ENCODE measurements at regions not wholly inside any gene's neighbourhood (a gene's known extent, or its start where the extent isn't known, plus 50 kb on each side); places are given as distances from the start of the nearest gene placed in this dataset.
"Not testable (repeated sequence)": the region's sequence is repeated elsewhere in the genome, so short reads cannot be mapped to it uniquely, and the experiment has no call there.

- TF ChIP-seq POLR2AphosphoS5 (IDR thresholded peaks at IDR 0.05) (no peak), TAF1 (IDR thresholded peaks at IDR 0.05; ENCODE audit: low read depth) (no peak), MXI1 (conservative IDR thresholded peaks at IDR 0.05; ENCODE audit: poor library complexity, severe bottlenecking) (no peak), EP300 (conservative IDR thresholded peaks at IDR 0.05; ENCODE audit: poor library complexity, severe bottlenecking) (no peak), RAD21 (conservative IDR thresholded peaks at IDR 0.05) (no peak), CTCF (IDR thresholded peaks at IDR 0.05; ENCODE audit: poor library complexity, severe bottlenecking) (peak; percentile 11), EZH2 (IDR thresholded peaks at IDR 0.05; ENCODE audit: borderline replicate concordance, insufficient read depth, low read length, poor library complexity, severe bottlenecking) (no peak)
- Histone ChIP-seq H3K36me3 (ENCODE audit: insufficient read depth, low read length) (no peaks in the 10 kb centered on the region), H2AFZ (ENCODE audit: low read depth, low read length) (no peak overlapping the region), H3K27me3 (ENCODE audit: insufficient read depth, low read depth, low read length) (no peaks in the 10 kb centered on the region), H3K79me2 (replicated peaks; ENCODE audit: insufficient read depth, low read length) (no peaks in the 10 kb centered on the region), H3F3A (ENCODE audit: insufficient read depth, low read length, poor library complexity, severe bottlenecking) (no peaks in the 10 kb centered on the region), H4K20me1 (ENCODE audit: insufficient read depth) (no peaks in the 10 kb centered on the region), H3K27ac (ENCODE audit: low read length) (no peak overlapping the region), H3K4me2 (ENCODE audit: low read length) (no peak overlapping the region), H3K4me3 (ENCODE audit: low read length) (no peak overlapping the region), H3K9me2 (ENCODE audit: insufficient read depth, low read length) (no peaks in the 10 kb centered on the region), H3K9ac (ENCODE audit: low read length) (no peak overlapping the region), H3K9me3 (ENCODE audit: low read length) (no peaks in the 10 kb centered on the region)
Measured at GRCh38 chr1:5768014-5768413, 224.2 kb downstream of the NPHP4 start.

GRCh38 chr1:5766996-5767395, 225.2 kb downstream of the NPHP4 start:
- not testable (repeated sequence) for H3K27me3 ChIP-seq (ENCODE audit: insufficient read depth, low read depth, low read length); H3K4me3 ChIP-seq (ENCODE audit: low read length)

GRCh38 chr1:5765997-5766913, 226.0 kb downstream of the NPHP4 start:
- Histone ChIP-seq H3K27ac (ENCODE audit: low read length) (no peak overlapping the region), H3K9me3 (ENCODE audit: low read length) (no peaks in the 10 kb centered on the region), H3F3A (ENCODE audit: insufficient read depth, low read length, poor library complexity, severe bottlenecking) (no peaks in the 10 kb centered on the region), H2AFZ (ENCODE audit: low read depth, low read length) (no peak overlapping the region), H3K9me2 (ENCODE audit: insufficient read depth, low read length) (no peaks in the 10 kb centered on the region), H3K36me3 (ENCODE audit: insufficient read depth, low read length) (no peaks in the 10 kb centered on the region), H3K79me2 (replicated peaks; ENCODE audit: insufficient read depth, low read length) (no peaks in the 10 kb centered on the region), H3K4me2 (ENCODE audit: low read length) (no peak overlapping the region), H3K27me3 (ENCODE audit: insufficient read depth, low read depth, low read length) (no peaks in the 10 kb centered on the region), H3K9ac (ENCODE audit: low read length) (no peak overlapping the region), H3K4me3 (ENCODE audit: low read length) (no peak overlapping the region), H4K20me1 (ENCODE audit: insufficient read depth) (no peaks in the 10 kb centered on the region)
- no peak for TF ChIP-seq EZH2 (IDR thresholded peaks at IDR 0.05; ENCODE audit: borderline replicate concordance, insufficient read depth, low read length, poor library complexity, severe bottlenecking)
- no peak for TF ChIP-seq SMC3 (conservative IDR thresholded peaks at IDR 0.05; ENCODE audit: poor library complexity)
- TF ChIP-seq MXI1 (conservative IDR thresholded peaks at IDR 0.05; ENCODE audit: poor library complexity, severe bottlenecking): no peak
- TF ChIP-seq CTCF (IDR thresholded peaks at IDR 0.05; ENCODE audit: poor library complexity, severe bottlenecking): no peak
- TF ChIP-seq EP300 (conservative IDR thresholded peaks at IDR 0.05; ENCODE audit: poor library complexity, severe bottlenecking): no peak
- TF ChIP-seq REST (IDR thresholded peaks at IDR 0.05; ENCODE audit: borderline replicate concordance): no peak
- no peak for TF ChIP-seq TAF1 (IDR thresholded peaks at IDR 0.05; ENCODE audit: low read depth)
- no peak for TF ChIP-seq POLR2AphosphoS5 (IDR thresholded peaks at IDR 0.05)
- TF ChIP-seq RAD21 (conservative IDR thresholded peaks at IDR 0.05): no peak

More at GRCh38 chr1:5766996-5767395, 225.2 kb downstream of the NPHP4 start:
- not testable (repeated sequence) for H3K9me2 ChIP-seq (ENCODE audit: insufficient read depth, low read length); H3K9me3 ChIP-seq (ENCODE audit: low read length); H3K9ac ChIP-seq (ENCODE audit: low read length); H3K27ac ChIP-seq (ENCODE audit: low read length); H3K4me2 ChIP-seq (ENCODE audit: low read length); H2AFZ ChIP-seq (ENCODE audit: low read depth, low read length); H3F3A ChIP-seq (ENCODE audit: insufficient read depth, low read length, poor library complexity, severe bottlenecking); H3K36me3 ChIP-seq (ENCODE audit: insufficient read depth, low read length); H3K79me2 ChIP-seq (replicated peaks; ENCODE audit: insufficient read depth, low read length); H4K20me1 ChIP-seq (ENCODE audit: insufficient read depth)
